BLaER1 treated with 17β-estradiol and CSF1 and Interleukin-3, amounts not matched to agents 10 nM and 100 nM (cell line): ENCODE measurements at regions not wholly inside any gene's neighbourhood (a gene's known extent, or its start where the extent isn't known, plus 50 kb on each side); places are given as distances from the start of the nearest gene placed in this dataset.

ENCODE experiments used
- H3K27ac ChIP-seq, 11 experiments: shearing (Covaris generic); formaldehyde crosslinking; 2 replicates each; pipeline ENCODE4 v1.8.1; 2022
- H3K27me3 ChIP-seq, 11 experiments: shearing (Covaris generic); formaldehyde crosslinking; 2 replicates each; pipeline ENCODE4 v1.8.1; 2022
- H3K36me3 ChIP-seq, 11 experiments: shearing (Covaris generic); formaldehyde crosslinking; 2 replicates each; pipeline ENCODE4 v1.8.1; 2022
- H3K4me1 ChIP-seq, 10 experiments: shearing (Covaris generic); formaldehyde crosslinking; 2 replicates each; pipeline ENCODE4 v1.8.1; 2022
- H3K4me2 ChIP-seq, 11 experiments: shearing (Covaris generic); formaldehyde crosslinking; 2 replicates each; pipeline ENCODE4 v1.8.1; 2022
- H3K4me3 ChIP-seq, 10 experiments: shearing (Covaris generic); formaldehyde crosslinking; 2 replicates each; pipeline ENCODE4 v1.8.1; 2022
- H3K9ac ChIP-seq, 11 experiments: shearing (Covaris generic); formaldehyde crosslinking; 2 replicates each; pipeline ENCODE4 v1.8.1; 2022
- H3K9me3 ChIP-seq, 11 experiments: shearing (Covaris generic); formaldehyde crosslinking; replicated peaks in 1 of 11; 2 replicates each; pipeline ENCODE4 v1.8.1; 2022
- H4K20me1 ChIP-seq, 11 experiments: shearing (Covaris generic); formaldehyde crosslinking; 2 replicates each; pipeline ENCODE4 v1.8.1; 2022
- Cebpa-rat ChIP-seq, 11 experiments: shearing (Covaris generic); IDR thresholded peaks; 2 replicates each; pipeline ENCODE4 v1.8.1; 2022

DNA sequence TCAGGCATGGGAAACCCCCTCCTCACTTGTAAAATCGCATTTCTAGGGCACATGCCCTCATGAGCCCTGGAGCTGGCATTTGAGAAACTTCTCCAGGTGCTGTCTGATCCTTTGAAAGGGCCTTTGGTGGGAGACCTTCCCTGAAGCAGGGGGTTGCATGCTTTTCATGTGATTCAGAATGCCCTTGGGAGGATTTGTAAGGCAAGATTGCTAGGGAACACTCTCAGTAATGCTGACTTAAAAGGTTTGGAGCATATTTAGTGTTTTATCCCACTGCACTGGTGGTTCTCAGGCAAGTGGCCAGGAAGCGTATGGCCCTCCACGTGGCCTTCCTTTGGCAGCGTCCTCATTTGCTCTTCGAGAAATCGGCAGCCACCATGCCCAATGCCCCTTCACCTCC, 164.1 kb downstream of the ARRDC4 start:
- Histone ChIP-seq H4K20me1 (no peaks in the 10 kb centered on the region), H3K27me3 (no peaks in the 10 kb centered on the region), H3K9ac (no peak overlapping the region), H3K9me3 (peaks cover 0 to 14% (median 6%) of the 10 kb centered on the region in 11 experiments; a peak in 12 of 22 replicates), H3K4me2 (no peak overlapping the region), H3K4me3 (no peak overlapping the region), H3K27ac (no peak overlapping the region), H3K36me3 (no peaks in the 10 kb centered on the region), H3K4me1 (no peaks in the 10 kb centered on the region)
- TF ChIP-seq Cebpa-rat (IDR thresholded peaks at IDR 0.05): no peak

DNA sequence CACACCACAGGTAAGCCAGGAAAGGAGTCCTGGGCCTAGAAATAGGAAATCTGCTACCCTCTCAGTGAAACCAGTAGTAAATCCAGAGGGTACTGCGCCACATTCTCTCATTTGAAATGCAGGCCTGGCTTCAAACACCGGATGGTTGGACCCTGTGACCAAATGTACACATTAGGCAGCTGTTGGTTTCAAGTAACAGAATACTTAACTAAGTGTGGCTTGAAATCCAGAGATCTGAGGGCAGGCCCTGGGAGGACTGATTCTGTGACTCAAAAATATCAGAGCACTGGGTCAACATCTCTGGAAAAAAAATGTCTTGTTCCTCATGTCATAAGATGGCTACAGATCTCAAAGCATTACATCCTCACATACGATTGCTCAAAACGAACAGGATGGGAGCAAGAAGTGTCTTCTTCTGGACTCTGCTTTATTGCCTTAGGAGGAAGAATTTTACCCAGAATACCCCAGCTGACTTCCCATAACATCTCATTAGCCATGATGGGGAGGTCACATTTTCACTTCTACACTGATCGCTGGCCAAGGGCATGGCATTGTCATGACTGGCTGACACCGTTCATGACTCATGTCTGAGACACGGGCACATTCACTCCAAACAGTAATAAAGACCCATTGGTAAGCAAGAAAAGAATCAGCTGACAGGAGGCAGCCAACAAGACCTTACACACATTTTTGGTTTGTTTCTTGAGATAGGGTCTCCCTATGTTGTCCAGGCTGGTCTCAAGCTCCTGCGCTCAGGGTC, 166.0 kb downstream of the ARRDC4 start:
- Histone ChIP-seq H3K9ac (no peak overlapping the region), H3K36me3 (no peaks in the 10 kb centered on the region), H4K20me1 (no peaks in the 10 kb centered on the region), H3K4me3 (no peak overlapping the region), H3K27me3 (no peaks in the 10 kb centered on the region), H3K27ac (no peak overlapping the region), H3K4me2 (no peak overlapping the region), H3K9me3 (peaks cover 0 to 33% (median 10%) of the 10 kb centered on the region in 11 experiments; a peak in 12 of 22 replicates), H3K4me1 (no peaks in the 10 kb centered on the region)
- no peak for TF ChIP-seq Cebpa-rat (IDR thresholded peaks at IDR 0.05)

DNA sequence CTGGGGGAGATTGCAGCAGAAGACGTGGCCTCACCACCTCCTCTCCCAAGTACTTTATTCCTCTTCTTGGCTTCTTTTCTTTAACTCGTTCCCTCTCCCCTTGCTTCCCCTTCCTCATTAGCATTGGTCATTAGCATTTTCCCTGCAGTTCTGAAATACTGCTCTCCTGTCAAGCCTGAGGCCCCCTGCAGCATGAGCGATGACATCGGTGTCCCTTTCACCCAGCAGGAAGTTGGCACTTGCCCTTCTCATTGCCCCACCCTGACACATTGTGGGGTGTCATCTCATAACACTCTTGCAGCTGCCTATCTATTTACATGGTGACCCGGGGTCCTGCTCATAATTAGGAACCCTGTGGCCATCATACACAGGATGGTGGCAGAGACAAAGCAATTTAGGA, 167.1 kb downstream of the ARRDC4 start:
- H3K9me3 ChIP-seq: peaks cover 0 to 35% (median 10%) of the 10 kb centered on the region in 11 experiments; a peak in 12 of 22 replicates
- no peak overlapping the region for H3K9ac ChIP-seq
- no peaks in the 10 kb centered on the region for H4K20me1 ChIP-seq
- H3K4me1 ChIP-seq: no peaks in the 10 kb centered on the region
- no peak overlapping the region for H3K4me2 ChIP-seq
- H3K36me3 ChIP-seq: no peaks in the 10 kb centered on the region
- TF ChIP-seq Cebpa-rat (IDR thresholded peaks at IDR 0.05): no peak
- no peak overlapping the region for H3K27ac ChIP-seq
- no peak overlapping the region for H3K4me3 ChIP-seq
- H3K27me3 ChIP-seq: no peaks in the 10 kb centered on the region

DNA sequence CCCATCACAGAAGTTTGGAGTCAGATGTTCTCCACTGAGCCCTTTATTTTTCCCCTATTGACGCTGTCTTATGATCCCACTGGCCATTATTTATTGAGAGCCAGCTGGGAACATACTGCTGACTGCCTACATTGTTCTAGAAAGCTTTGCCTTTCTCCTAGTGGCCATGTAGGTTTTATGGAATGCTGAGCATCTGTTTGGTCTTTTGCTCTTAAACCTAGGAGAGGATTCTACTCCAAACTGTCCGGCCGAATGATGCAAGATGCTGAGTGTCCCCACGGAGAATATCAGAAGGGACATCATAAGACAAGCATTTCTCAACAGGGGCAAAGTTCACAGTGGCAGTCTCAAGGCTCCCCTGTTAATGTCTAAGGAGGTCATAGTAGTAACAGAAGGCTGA, 171.4 kb downstream of the ARRDC4 start:
- Histone ChIP-seq H3K4me1 (0 out of 20 replicates have a peak, but pooled peaks cover 0 to 6% (median 0%) of the 10 kb centered on the region in 10 experiments), H3K27me3 (no peaks in the 10 kb centered on the region), H3K4me2 (no peak overlapping the region), H3K9me3 (peaks cover 0 to 41% (median 17%) of the 10 kb centered on the region in 11 experiments; a peak in 12 of 22 replicates), H3K27ac (no peak overlapping the region), H4K20me1 (no peaks in the 10 kb centered on the region), H3K9ac (no peak overlapping the region), H3K4me3 (no peak overlapping the region), H3K36me3 (no peaks in the 10 kb centered on the region)
- TF ChIP-seq Cebpa-rat (IDR thresholded peaks at IDR 0.05): no peak

DNA sequence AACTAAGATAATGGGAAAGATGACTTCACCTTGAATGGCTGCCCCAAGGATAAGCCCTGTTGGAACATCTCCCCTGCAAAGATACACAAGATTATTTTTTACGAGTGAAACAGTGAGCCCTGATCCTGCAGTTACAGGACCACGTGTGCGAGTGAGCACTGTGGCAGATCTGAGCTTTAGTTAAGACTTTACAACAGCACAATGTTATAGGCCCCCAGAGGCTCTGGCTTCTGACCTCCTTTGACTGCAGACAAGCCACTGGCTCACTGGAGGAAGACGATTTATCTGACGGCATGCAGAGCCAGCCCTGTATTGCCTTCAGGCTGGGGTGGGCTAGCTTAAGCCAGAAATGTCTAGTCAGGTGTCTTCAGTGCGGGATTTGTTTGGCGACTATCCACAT, 174.4 kb downstream of the ARRDC4 start:
- Histone ChIP-seq H3K4me2 (0 out of 22 replicates have a peak overlapping the region, but pooled peaks of 1 of the 11 experiments have one; percentile 23), H3K4me3 (no peak overlapping the region), H3K9me3 (peaks cover 0 to 28% (median 6%) of the 10 kb centered on the region in 11 experiments; a peak in 9 of 22 replicates), H3K9ac (no peak overlapping the region), H4K20me1 (no peaks in the 10 kb centered on the region), H3K36me3 (no peaks in the 10 kb centered on the region), H3K27me3 (no peaks in the 10 kb centered on the region), H3K4me1 (0 out of 20 replicates have a peak, but pooled peaks cover 0 to 6% (median 0%) of the 10 kb centered on the region in 10 experiments), H3K27ac (no peak overlapping the region)
- no peak for TF ChIP-seq Cebpa-rat (IDR thresholded peaks at IDR 0.05)

DNA sequence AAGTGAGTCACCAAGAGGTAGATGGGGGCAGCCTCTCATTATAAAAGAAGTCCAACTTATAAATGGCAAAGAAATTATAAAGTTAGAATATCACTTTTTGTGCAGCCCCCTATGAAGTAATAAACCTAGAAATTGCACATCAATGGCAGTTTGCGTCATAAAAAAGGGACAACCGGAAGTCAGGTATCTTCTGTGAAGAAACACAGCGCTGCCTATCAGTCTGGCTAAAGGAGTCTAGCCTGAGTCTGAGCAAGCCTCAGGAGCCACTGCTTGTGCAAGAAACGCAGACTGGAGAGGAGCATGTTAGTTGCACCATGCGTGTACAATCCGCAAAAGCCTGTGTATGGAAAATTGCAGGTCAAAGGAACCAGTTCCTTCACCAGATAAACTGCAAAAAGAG, 178.4 kb downstream of the ARRDC4 start:
- Histone ChIP-seq H3K4me2 (no peak overlapping the region), H3K27me3 (no peaks in the 10 kb centered on the region), H3K4me1 (peaks cover 0 to 20% (median 13%) of the 10 kb centered on the region in 10 experiments; a peak in 14 of 20 replicates), H3K27ac (no peak overlapping the region), H3K9me3 (peaks cover 0 to 14% (median 4%) of the 10 kb centered on the region in 11 experiments; a peak in 6 of 22 replicates), H4K20me1 (no peaks in the 10 kb centered on the region), H3K4me3 (no peak overlapping the region), H3K36me3 (no peaks in the 10 kb centered on the region), H3K9ac (no peak overlapping the region)
- TF ChIP-seq Cebpa-rat (IDR thresholded peaks at IDR 0.05): no peak

DNA sequence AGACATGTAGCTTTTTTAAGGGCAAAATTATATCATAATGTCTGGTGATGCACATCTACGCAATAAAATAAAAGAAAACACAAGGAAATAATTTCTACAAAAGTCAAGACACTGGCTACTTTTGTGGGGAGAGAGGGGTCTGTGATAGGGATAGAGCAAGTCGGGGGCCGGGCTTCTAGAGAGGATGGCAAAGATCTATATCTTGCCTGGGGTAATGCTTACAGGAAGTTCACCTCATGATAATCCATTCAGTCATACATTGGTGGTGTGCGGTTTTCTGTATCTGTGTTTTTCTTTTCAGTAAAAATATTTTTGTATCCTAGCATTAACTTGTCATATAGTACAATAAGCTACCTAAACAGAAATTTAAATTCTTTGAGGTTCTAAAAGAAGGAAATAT, 178.8 kb downstream of the ARRDC4 start:
- Histone ChIP-seq H3K36me3 (no peaks in the 10 kb centered on the region), H3K9me3 (peaks cover 0 to 12% (median 2%) of the 10 kb centered on the region in 11 experiments; a peak in 6 of 22 replicates), H4K20me1 (no peaks in the 10 kb centered on the region), H3K27ac (no peak overlapping the region), H3K27me3 (no peaks in the 10 kb centered on the region), H3K9ac (no peak overlapping the region), H3K4me1 (peaks cover 0 to 24% (median 17%) of the 10 kb centered on the region in 10 experiments; a peak in 15 of 20 replicates), H3K4me3 (no peak overlapping the region), H3K4me2 (no peak overlapping the region)
- no peak for TF ChIP-seq Cebpa-rat (IDR thresholded peaks at IDR 0.05)

DNA sequence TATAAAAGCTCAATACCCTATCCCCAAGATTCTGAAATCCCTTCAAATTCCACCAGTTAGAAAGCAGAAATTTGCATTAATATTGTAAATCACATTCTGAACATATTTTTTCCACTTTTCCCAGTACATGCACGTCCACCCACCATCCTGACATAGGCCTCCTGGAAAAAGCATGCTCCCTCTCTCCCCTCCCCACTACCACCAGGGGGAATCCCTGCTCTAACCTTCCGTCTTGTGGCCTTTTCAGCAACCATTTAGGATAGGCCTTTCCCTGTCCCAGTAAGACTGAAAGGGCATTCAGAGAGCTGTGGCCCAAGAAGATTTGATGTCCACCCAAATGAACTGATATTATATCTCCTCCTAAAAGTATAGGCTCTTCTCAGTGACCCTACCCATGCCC, 182.1 kb downstream of the ARRDC4 start:
- TF ChIP-seq Cebpa-rat (IDR thresholded peaks at IDR 0.05): no peak
- peak overlapping the region in 7 of 11 experiments; percentile 10 to 88 (median 79); a peak in 8 of 22 replicates for H3K4me2 ChIP-seq
- H3K36me3 ChIP-seq: no peaks in the 10 kb centered on the region
- H3K27ac ChIP-seq: no peak overlapping the region
- peaks cover 0 to 10% (median 0%) of the 10 kb centered on the region in 11 experiments; a peak in 6 of 22 replicates for H3K9me3 ChIP-seq
- peaks cover 21 to 52% (median 50%) of the 10 kb centered on the region in 10 experiments for H3K4me1 ChIP-seq
- no peak overlapping the region for H3K4me3 ChIP-seq
- H4K20me1 ChIP-seq: peaks cover 0 to 6% (median 0%) of the 10 kb centered on the region in 11 experiments; a peak in 1 of 22 replicates
- no peaks in the 10 kb centered on the region for H3K27me3 ChIP-seq
- H3K9ac ChIP-seq: no peak overlapping the region

DNA sequence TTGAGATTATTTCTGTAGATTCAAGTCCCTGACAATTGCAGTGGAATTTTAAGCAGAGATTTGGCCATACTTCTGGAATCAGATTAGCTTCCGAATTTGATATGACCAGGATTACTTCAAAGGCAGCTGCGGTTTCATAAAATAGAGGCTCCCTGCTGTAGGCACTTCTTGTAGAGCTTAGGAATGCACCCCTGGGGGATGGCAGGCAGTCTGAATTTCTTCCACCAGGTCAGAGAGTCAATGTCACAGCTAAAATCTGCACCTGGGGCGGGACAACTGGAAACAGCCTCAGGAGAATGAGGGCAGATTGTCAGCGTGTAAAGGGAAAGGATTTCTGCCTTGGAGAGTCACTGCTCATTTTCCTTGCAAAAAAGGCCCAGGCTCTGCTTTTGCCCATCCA, 182.6 kb downstream of the ARRDC4 start:
- H3K4me2 ChIP-seq: peak overlapping the region in 8 of 11 experiments; percentile 10 to 88 (median 78); a peak in 15 of 22 replicates
- peaks cover 0 to 9% (median 0%) of the 10 kb centered on the region in 11 experiments; a peak in 1 of 22 replicates for H4K20me1 ChIP-seq
- peak overlapping the region in 1 of 11 experiments; percentile 42; a peak in 2 of 22 replicates for H3K9ac ChIP-seq
- no peak for TF ChIP-seq Cebpa-rat (IDR thresholded peaks at IDR 0.05)
- no peaks in the 10 kb centered on the region for H3K36me3 ChIP-seq
- H3K4me3 ChIP-seq: no peak overlapping the region
- H3K27me3 ChIP-seq: no peaks in the 10 kb centered on the region; a peak in 1 of 22 replicates
- peaks cover 0 to 10% (median 0%) of the 10 kb centered on the region in 11 experiments; a peak in 6 of 22 replicates for H3K9me3 ChIP-seq
- H3K4me1 ChIP-seq: peaks cover 25 to 58% (median 55%) of the 10 kb centered on the region in 10 experiments
- peak overlapping the region in 4 of 11 experiments; percentile 39 to 100 (median 84); a peak in 5 of 22 replicates for H3K27ac ChIP-seq
